ENCODE measurements at regions not wholly inside any gene's neighbourhood (a gene's known extent, or its start where the extent isn't known, plus 50 kb on each side); places are given as distances from the start of the nearest gene placed in this dataset.

GRCh38 chr16:49009204-49009603 is 272.4 kb downstream of the CBLN1 start:
- H3K9me3 ChIP-seq (ENCODE audit: control insufficient read depth in 4 of 4, low read length in 3 of 4), result no peaks in the 10 kb centered on the region

GRCh38 chr16:49003992-49004391 is 277.6 kb downstream of the CBLN1 start:
- Histone ChIP-seq H3K9me3 (ENCODE audit: control insufficient read depth in 4 of 4, low read length in 3 of 4) (no peaks in the 10 kb centered on the region), H3K36me3 (ENCODE audit: control insufficient read depth in 4 of 4, insufficient read depth in 3 of 4, low read depth in 1 of 4, low read length in 3 of 4) (no peaks in the 10 kb centered on the region), H3K27me3 (ENCODE audit: control insufficient read depth in 4 of 4, insufficient read depth in 4 of 4, low read length in 3 of 4) (no peaks in the 10 kb centered on the region), H3K27ac (ENCODE audit: low read depth in 1 of 2, low read length in 2 of 2) (no peak overlapping the region), H3K4me3 (ENCODE audit: low read depth in 1 of 3, low read length in 3 of 3) (no peak overlapping the region), H3K9ac (ENCODE audit: low read depth in 1 of 2, low read length in 2 of 2) (no peak overlapping the region), H3K4me1 (ENCODE audit: control insufficient read depth in 4 of 4, insufficient read depth in 4 of 4, low read length in 3 of 4) (no peaks in the 10 kb centered on the region)
- no peak for DNase-seq (ENCODE audit: low spot score)
- WGBS, result 58% methylated on average over 4 of the region's 4 CpGs
- TF ChIP-seq, protein P1, sequence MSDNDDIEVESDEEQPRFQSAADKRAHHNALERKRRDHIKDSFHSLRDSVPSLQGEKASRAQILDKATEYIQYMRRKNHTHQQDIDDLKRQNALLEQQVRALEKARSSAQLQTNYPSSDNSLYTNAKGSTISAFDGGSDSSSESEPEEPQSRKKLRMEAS (IDR thresholded peaks at IDR 0.05), result no peak
- no peak for TF ChIP-seq TAF1 (conservative IDR thresholded peaks at IDR 0.05)
- TF ChIP-seq, protein P2, sequence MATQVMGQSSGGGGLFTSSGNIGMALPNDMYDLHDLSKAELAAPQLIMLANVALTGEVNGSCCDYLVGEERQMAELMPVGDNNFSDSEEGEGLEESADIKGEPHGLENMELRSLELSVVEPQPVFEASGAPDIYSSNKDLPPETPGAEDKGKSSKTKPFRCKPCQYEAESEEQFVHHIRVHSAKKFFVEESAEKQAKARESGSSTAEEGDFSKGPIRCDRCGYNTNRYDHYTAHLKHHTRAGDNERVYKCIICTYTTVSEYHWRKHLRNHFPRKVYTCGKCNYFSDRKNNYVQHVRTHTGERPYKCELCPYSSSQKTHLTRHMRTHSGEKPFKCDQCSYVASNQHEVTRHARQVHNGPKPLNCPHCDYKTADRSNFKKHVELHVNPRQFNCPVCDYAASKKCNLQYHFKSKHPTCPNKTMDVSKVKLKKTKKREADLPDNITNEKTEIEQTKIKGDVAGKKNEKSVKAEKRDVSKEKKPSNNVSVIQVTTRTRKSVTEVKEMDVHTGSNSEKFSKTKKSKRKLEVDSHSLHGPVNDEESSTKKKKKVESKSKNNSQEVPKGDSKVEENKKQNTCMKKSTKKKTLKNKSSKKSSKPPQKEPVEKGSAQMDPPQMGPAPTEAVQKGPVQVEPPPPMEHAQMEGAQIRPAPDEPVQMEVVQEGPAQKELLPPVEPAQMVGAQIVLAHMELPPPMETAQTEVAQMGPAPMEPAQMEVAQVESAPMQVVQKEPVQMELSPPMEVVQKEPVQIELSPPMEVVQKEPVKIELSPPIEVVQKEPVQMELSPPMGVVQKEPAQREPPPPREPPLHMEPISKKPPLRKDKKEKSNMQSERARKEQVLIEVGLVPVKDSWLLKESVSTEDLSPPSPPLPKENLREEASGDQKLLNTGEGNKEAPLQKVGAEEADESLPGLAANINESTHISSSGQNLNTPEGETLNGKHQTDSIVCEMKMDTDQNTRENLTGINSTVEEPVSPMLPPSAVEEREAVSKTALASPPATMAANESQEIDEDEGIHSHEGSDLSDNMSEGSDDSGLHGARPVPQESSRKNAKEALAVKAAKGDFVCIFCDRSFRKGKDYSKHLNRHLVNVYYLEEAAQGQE (IDR thresholded peaks at IDR 0.05), result no peak
- TF ChIP-seq HNF4G (IDR thresholded peaks at IDR 0.05), result no peak
- no peak for TF ChIP-seq EGR1 (IDR thresholded peaks at IDR 0.05; ENCODE audit: low read depth in 2 of 2)
- TF ChIP-seq, protein P3, sequence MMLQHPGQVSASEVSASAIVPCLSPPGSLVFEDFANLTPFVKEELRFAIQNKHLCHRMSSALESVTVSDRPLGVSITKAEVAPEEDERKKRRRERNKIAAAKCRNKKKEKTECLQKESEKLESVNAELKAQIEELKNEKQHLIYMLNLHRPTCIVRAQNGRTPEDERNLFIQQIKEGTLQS (IDR thresholded peaks at IDR 0.05), result no peak
- TF ChIP-seq, protein P4, sequence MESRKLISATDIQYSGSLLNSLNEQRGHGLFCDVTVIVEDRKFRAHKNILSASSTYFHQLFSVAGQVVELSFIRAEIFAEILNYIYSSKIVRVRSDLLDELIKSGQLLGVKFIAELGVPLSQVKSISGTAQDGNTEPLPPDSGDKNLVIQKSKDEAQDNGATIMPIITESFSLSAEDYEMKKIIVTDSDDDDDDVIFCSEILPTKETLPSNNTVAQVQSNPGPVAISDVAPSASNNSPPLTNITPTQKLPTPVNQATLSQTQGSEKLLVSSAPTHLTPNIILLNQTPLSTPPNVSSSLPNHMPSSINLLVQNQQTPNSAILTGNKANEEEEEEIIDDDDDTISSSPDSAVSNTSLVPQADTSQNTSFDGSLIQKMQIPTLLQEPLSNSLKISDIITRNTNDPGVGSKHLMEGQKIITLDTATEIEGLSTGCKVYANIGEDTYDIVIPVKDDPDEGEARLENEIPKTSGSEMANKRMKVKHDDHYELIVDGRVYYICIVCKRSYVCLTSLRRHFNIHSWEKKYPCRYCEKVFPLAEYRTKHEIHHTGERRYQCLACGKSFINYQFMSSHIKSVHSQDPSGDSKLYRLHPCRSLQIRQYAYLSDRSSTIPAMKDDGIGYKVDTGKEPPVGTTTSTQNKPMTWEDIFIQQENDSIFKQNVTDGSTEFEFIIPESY (IDR thresholded peaks at IDR 0.05), result no peak
- no peak for TF ChIP-seq RAD21 (IDR thresholded peaks at IDR 0.05)
- TF ChIP-seq RXRA (IDR thresholded peaks at IDR 0.05), result no peak
- TF ChIP-seq FOXA1 (IDR thresholded peaks at IDR 0.05), result no peak

More at GRCh38 chr16:49009204-49009603, 272.4 kb downstream of the CBLN1 start:
- Histone ChIP-seq H3K27ac (ENCODE audit: low read depth in 1 of 2, low read length in 2 of 2) (no peak overlapping the region), H3K36me3 (ENCODE audit: control insufficient read depth in 4 of 4, insufficient read depth in 3 of 4, low read depth in 1 of 4, low read length in 3 of 4) (no peaks in the 10 kb centered on the region), H3K4me3 (ENCODE audit: low read depth in 1 of 3, low read length in 3 of 3) (no peak overlapping the region), H3K27me3 (ENCODE audit: control insufficient read depth in 4 of 4, insufficient read depth in 4 of 4, low read length in 3 of 4) (no peaks in the 10 kb centered on the region), H3K4me1 (ENCODE audit: control insufficient read depth in 4 of 4, insufficient read depth in 4 of 4, low read length in 3 of 4) (no peaks in the 10 kb centered on the region), H3K9ac (ENCODE audit: low read depth in 1 of 2, low read length in 2 of 2) (no peak overlapping the region)
- no peak for TF ChIP-seq HNF4A (conservative IDR thresholded peaks at IDR 0.05)
- TF ChIP-seq, protein P3 (IDR thresholded peaks at IDR 0.05), result no peak
- no peak for TF ChIP-seq JUND (IDR thresholded peaks at IDR 0.05)
- TF ChIP-seq HNF4G (IDR thresholded peaks at IDR 0.05), result no peak
- TF ChIP-seq, protein P4 (IDR thresholded peaks at IDR 0.05), result no peak
- TF ChIP-seq, protein P2 (IDR thresholded peaks at IDR 0.05), result no peak
- TF ChIP-seq GABPA (IDR thresholded peaks at IDR 0.05 in 1 of 2, conservative IDR thresholded peaks at IDR 0.05 in 1 of 2), result no peak
- TF ChIP-seq RAD21 (IDR thresholded peaks at IDR 0.05), result no peak
- no peak for TF ChIP-seq YY1 (IDR thresholded peaks at IDR 0.05)
- WGBS, result 62% methylated on average over 1 of the region's 1 CpG
- no peak for DNase-seq (ENCODE audit: low spot score)
